Endothelial cell of umbilical vein (primary cell): ENCODE measurements at regions not wholly inside any gene's neighbourhood (a gene's known extent, or its start where the extent isn't known, plus 50 kb on each side); places are given as distances from the start of the nearest gene placed in this dataset.

Source experiments
- BruUV-seq: library from RNA; stranded (reverse); fragments of 400-500 nt; replicated peaks from 2 replicates; lab custom pipeline; 2021; lab: Mats Ljungman, UMichigan
- CTCF ChIA-PET: fragments of 300-600, 350-600 bp; sonication (Branson Sonifier 250); formaldehyde crosslinking; loops from one replicate; lab custom pipeline; 2021; ENCODE audit warnings: antibody characterized with exemption, inconsistent platforms; lab: Charles Lee
- POLR2A ChIA-PET: fragments of 300-600, 350-600 bp; sonication (Branson Sonifier 250); formaldehyde crosslinking; loops from one replicate; lab custom pipeline; 2021; ENCODE audit warnings: antibody characterized with exemption, inconsistent platforms; lab: Charles Lee
- DNase-seq: peaks from one replicate; pipeline ENCODE4 v3.0.0-alpha.2; 2011; ENCODE audit warnings: low read depth, low spot score
- FAIRE-seq: peaks from 2 replicates; lab custom pipeline; 2011; peaks lifted over from hg19 to GRCh38; lab: Jason Lieb, UNC
- H2AFZ ChIP-seq: 2 replicates; pipeline ENCODE4 v1.6.0; 2012; ENCODE audit warnings: low read depth, low read length, control low read depth, inconsistent platforms
- H3K27ac ChIP-seq: 2 replicates; pipeline ENCODE4 v1.5.1; 2011; ENCODE audit warnings: low read depth, mild to moderate bottlenecking, control low read depth, low read length, moderate library complexity; ENCODE audit not compliant: insufficient read depth
- H3K27me3 ChIP-seq, 2 experiments: 2 replicates each; pipeline versions ENCODE4 v1.6.0 to v1.6.1; 2011; ENCODE audit warnings: low read length in 2 of 2, mixed read lengths in 1 of 2; ENCODE audit not compliant: control insufficient read depth in 2 of 2, insufficient read depth in 2 of 2
- H3K36me3 ChIP-seq, 2 experiments: 2 replicates in 1 of 2; 3 replicates in 1 of 2; pipeline ENCODE4 v1.5.1; 2011; ENCODE audit warnings: low read length in 2 of 2, mild to moderate bottlenecking in 1 of 2, moderate library complexity in 1 of 2; ENCODE audit not compliant: control insufficient read depth in 2 of 2, insufficient read depth in 2 of 2; ENCODE audit errors: extremely low read depth in 1 of 2
- H3K4me1 ChIP-seq: 3 replicates; pipeline ENCODE4 v1.5.1; 2011; ENCODE audit warnings: mild to moderate bottlenecking, low read length; ENCODE audit not compliant: control insufficient read depth, insufficient read depth; ENCODE audit errors: extremely low read depth
- H3K4me2 ChIP-seq: 2 replicates; pipeline ENCODE4 v1.6.1; 2011; ENCODE audit warnings: low read length, control low read depth, mixed read lengths; ENCODE audit not compliant: insufficient read depth
- H3K4me3 ChIP-seq, 3 experiments: fragments of 200-600 bp in 1 of 3; sonication (generic), shearing (Covaris generic) in 1 of 3; replicated peaks in 1 of 3; 2 replicates each; pipeline ENCODE4 v1.5.1; 2011 to 2016; ENCODE audit warnings: control low read depth in 3 of 3, low read length in 3 of 3, mild to moderate bottlenecking in 2 of 3, inconsistent platforms in 1 of 3, low read depth in 1 of 3, moderate library complexity in 1 of 3; ENCODE audit not compliant: insufficient read depth in 1 of 3
- H3K79me2 ChIP-seq: 2 replicates; pipeline ENCODE4 v1.6.0; 2012; ENCODE audit warnings: low read length, inconsistent platforms; ENCODE audit not compliant: control insufficient read depth, insufficient read depth
- H3K9ac ChIP-seq: replicated peaks from 2 replicates; pipeline ENCODE3; 2011; ENCODE audit warnings: low read length, control low read depth; ENCODE audit not compliant: insufficient read depth; ENCODE audit errors: extremely low read depth
- H3K9me1 ChIP-seq: replicated peaks from 3 replicates; pipeline ENCODE4 v1.6.0; 2011; ENCODE audit warnings: mild to moderate bottlenecking, low read length; ENCODE audit not compliant: control insufficient read depth, insufficient read depth; ENCODE audit errors: extremely low read depth
- H3K9me3 ChIP-seq: replicated peaks from 2 replicates; pipeline ENCODE4 v1.5.1; 2012; ENCODE audit warnings: low read length, inconsistent platforms; ENCODE audit not compliant: control insufficient read depth, insufficient read depth
- H4K20me1 ChIP-seq: replicated peaks from 2 replicates; pipeline ENCODE3; 2011; ENCODE audit warnings: mild to moderate bottlenecking, low read length; ENCODE audit not compliant: control insufficient read depth, insufficient read depth; ENCODE audit errors: extremely low read depth
- FOS ChIP-seq: IDR thresholded peaks from 2 replicates; pipeline ENCODE4 v1.6.1; 2011; ENCODE audit warnings: mild to moderate bottlenecking, low read length, moderate library complexity, borderline replicate concordance; ENCODE audit not compliant: insufficient read depth
- GATA2 ChIP-seq: IDR thresholded peaks from 2 replicates; pipeline ENCODE4 v1.7.0; 2011; ENCODE audit warnings: low read depth, mild to moderate bottlenecking, moderate library complexity, mixed read lengths, low read length; ENCODE audit not compliant: insufficient read length, insufficient read depth
- JUN ChIP-seq: IDR thresholded peaks from 2 replicates; pipeline ENCODE4 v1.6.1; 2011; ENCODE audit warnings: borderline replicate concordance, low read depth; ENCODE audit not compliant: insufficient read length, insufficient read depth
- MAX ChIP-seq: IDR thresholded peaks from 2 replicates; pipeline ENCODE4 v1.6.1; 2011; ENCODE audit not compliant: insufficient read depth, insufficient read length
- MYC ChIP-seq: IDR thresholded peaks from one replicate; pipeline ENCODE4 v1.6.1; 2011; ENCODE audit warnings: mild to moderate bottlenecking, low read depth, low read length
- POLR2A ChIP-seq: IDR thresholded peaks from 2 replicates; pipeline ENCODE4 v1.6.1; 2012; ENCODE audit warnings: low read depth, mild to moderate bottlenecking, control low read depth, low read length
- dilution Hi-C: fragments of 300-500 bp; cut with MboI; formaldehyde crosslinking; loops from one replicate; pipeline ENCODE4 v1.15.0; 2019; ENCODE audit warnings: low sequenced_read_pairs; ENCODE audit not compliant: extremely low pct_ligation_motif_present
- intact Hi-C: fragments of 100-400 bp; cut with micrococcal nuclease; formaldehyde crosslinking; loops from one replicate; pipeline ENCODE4 v1.10.0; 2022
- TF ChIP-seq, protein P1 (sequence below), 2 donors: IDR thresholded peaks; 1 replicate in 1 of 2; 2 replicates in 1 of 2; pipeline ENCODE4 v1.5.1; 2011; ENCODE audit warnings: low read length in 2 of 2, mild to moderate bottlenecking in 2 of 2, moderate library complexity in 2 of 2, control low read depth in 1 of 2, inconsistent platforms in 1 of 2, low read depth in 1 of 2; ENCODE audit not compliant: insufficient read depth in 1 of 2; ENCODE audit errors: extremely low read depth in 1 of 2

DNA sequence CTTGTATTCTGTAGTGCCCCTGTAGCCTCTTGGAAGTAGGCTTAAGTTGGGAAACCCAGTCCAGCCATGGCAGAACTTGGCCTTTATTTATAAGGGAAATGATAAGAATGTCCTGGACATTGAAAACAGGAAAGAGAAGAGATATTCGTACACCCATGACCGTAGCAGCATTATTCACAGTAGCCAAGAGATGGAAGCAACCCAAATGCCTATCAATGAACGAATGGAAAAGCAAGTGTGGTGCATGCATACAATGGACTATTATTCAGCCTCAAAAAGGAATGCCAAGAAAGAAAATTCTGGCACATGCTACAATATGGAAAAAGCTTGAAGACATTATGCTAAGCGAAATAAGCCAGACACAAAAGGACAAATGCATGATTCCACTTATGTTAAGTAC lies 315.3 kb downstream of the CXCL12 start:
- no peak overlapping the region for H3K27ac ChIP-seq
- no peaks in the 10 kb centered on the region for H3K36me3 ChIP-seq
- FAIRE-seq = no peak
- intact Hi-C loops (no loop called here), dilution Hi-C loops (no loop called here)
- no peak overlapping the region for H3K9ac ChIP-seq
- ChIA-PET CTCF (no interaction called here), POLR2A (no interaction called here)
- H3K9me3 ChIP-seq = no peaks in the 10 kb centered on the region
- no peaks in the 10 kb centered on the region for H3K79me2 ChIP-seq
- no peaks in the 10 kb centered on the region for H4K20me1 ChIP-seq
- DNase-seq = no peak
- no TSS peak for BruUV-seq
- no peaks in the 10 kb centered on the region for H3K27me3 ChIP-seq
- H3K9me1 ChIP-seq = no peaks in the 10 kb centered on the region
- H2AFZ ChIP-seq = no peak overlapping the region
- H3K4me3 ChIP-seq = no peak overlapping the region
- no peak overlapping the region for H3K4me2 ChIP-seq
- TF ChIP-seq JUN = no peak
- no peak for TF ChIP-seq POLR2A
- TF ChIP-seq MAX = no peak
- TF ChIP-seq, protein P1, sequence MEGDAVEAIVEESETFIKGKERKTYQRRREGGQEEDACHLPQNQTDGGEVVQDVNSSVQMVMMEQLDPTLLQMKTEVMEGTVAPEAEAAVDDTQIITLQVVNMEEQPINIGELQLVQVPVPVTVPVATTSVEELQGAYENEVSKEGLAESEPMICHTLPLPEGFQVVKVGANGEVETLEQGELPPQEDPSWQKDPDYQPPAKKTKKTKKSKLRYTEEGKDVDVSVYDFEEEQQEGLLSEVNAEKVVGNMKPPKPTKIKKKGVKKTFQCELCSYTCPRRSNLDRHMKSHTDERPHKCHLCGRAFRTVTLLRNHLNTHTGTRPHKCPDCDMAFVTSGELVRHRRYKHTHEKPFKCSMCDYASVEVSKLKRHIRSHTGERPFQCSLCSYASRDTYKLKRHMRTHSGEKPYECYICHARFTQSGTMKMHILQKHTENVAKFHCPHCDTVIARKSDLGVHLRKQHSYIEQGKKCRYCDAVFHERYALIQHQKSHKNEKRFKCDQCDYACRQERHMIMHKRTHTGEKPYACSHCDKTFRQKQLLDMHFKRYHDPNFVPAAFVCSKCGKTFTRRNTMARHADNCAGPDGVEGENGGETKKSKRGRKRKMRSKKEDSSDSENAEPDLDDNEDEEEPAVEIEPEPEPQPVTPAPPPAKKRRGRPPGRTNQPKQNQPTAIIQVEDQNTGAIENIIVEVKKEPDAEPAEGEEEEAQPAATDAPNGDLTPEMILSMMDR (IDR thresholded peaks at IDR 0.05; ENCODE audit: extremely low read depth in 1 of 2, insufficient read depth in 1 of 2, low read depth in 1 of 2, low read length in 2 of 2) = no peak
- TF ChIP-seq GATA2 = no peak
- TF ChIP-seq MYC = no peak
- no peak for TF ChIP-seq FOS
- H3K4me1 ChIP-seq = no peaks in the 10 kb centered on the region
